Natural killer cell (primary cell): ENCODE measurements at regions not wholly inside any gene's neighbourhood (a gene's known extent, or its start where the extent isn't known, plus 50 kb on each side); places are given as distances from the start of the nearest gene placed in this dataset.

Source experiments
- ATAC-seq, 3 donors: fragments of 150-1000 bp in 2 of 3; fragments of 200-7000 bp in 1 of 3; cut with Tn5 transposase; 1 replicate in 1 of 3; 2 replicates in 2 of 3; pipeline ENCODE4 v1.10.0; 2021; ENCODE audit warnings: mild to moderate bottlenecking in 2 of 3, moderate library complexity in 2 of 3
- DNase-seq, 2 donors: peaks; one replicate each; pipeline versions ENCODE4 v3.0.0 to v3.0.0-alpha.2; 2013 to 2021; ENCODE audit warnings: mixed read lengths in 1 of 2
- H3K27ac ChIP-seq: one replicate; pipeline ENCODE4 v1.5.1; 2013; ENCODE audit warnings: mild to moderate bottlenecking, low read length
- H3K27me3 ChIP-seq: one replicate; pipeline ENCODE4 v1.6.1; 2013; ENCODE audit warnings: low read length; ENCODE audit not compliant: control insufficient read depth, insufficient read depth
- H3K36me3 ChIP-seq: one replicate; pipeline ENCODE4 v1.6.1; 2013; ENCODE audit warnings: low read length; ENCODE audit not compliant: control insufficient read depth, insufficient read depth
- H3K4me1 ChIP-seq: one replicate; pipeline ENCODE4 v1.6.1; 2013; ENCODE audit warnings: low read length; ENCODE audit not compliant: control insufficient read depth, insufficient read depth
- H3K4me3 ChIP-seq: one replicate; pipeline ENCODE4 v1.5.1; 2013; ENCODE audit warnings: low read length
- H3K9me3 ChIP-seq: one replicate; pipeline ENCODE4 v1.6.1; 2013; ENCODE audit warnings: low read length; ENCODE audit not compliant: control insufficient read depth, insufficient read depth
- H3K27ac Mint-ChIP-seq, 2 donors: one replicate each; pipeline ENCODE4 v1.8.0; 2022; ENCODE audit warnings: mild to moderate bottlenecking in 2 of 2, mixed read lengths in 2 of 2, moderate library complexity in 1 of 2
- H3K27me3 Mint-ChIP-seq, 2 donors: one replicate each; pipeline ENCODE4 v1.8.0; 2022; ENCODE audit warnings: low read depth in 2 of 2, mixed read lengths in 2 of 2
- H3K36me3 Mint-ChIP-seq: one replicate; pipeline ENCODE4 v1.8.0; 2022; ENCODE audit warnings: mixed read lengths
- H3K4me1 Mint-ChIP-seq, 2 donors: one replicate each; pipeline ENCODE4 v1.8.0; 2022; ENCODE audit warnings: mixed read lengths in 2 of 2
- H3K4me3 Mint-ChIP-seq: one replicate; pipeline ENCODE4 v1.8.0; 2022; ENCODE audit warnings: mild to moderate bottlenecking, moderate library complexity, mixed read lengths
- H3K9me3 Mint-ChIP-seq, 2 donors: one replicate each; pipeline ENCODE4 v1.8.0; 2022; ENCODE audit warnings: mixed read lengths in 2 of 2
- CTCF ChIP-seq: fragments of 200-600 bp; IDR thresholded peaks from one replicate; pipeline ENCODE4 v1.8.0; 2022; ENCODE audit warnings: antibody characterized with exemption
- WGBS: methylation state at CpG from one replicate; pipeline ENCODE4 v1.1.7; 2013; ENCODE audit warnings: missing lambda C conversion rate; ENCODE audit not compliant: insufficient coverage; 5-methylcytosine and 5-hydroxymethylcytosine counted together
- intact Hi-C: fragments of 100-400 bp; cut with micrococcal nuclease; formaldehyde crosslinking; loops from one replicate; pipeline ENCODE4 v1.14.2; 2022

DNA sequence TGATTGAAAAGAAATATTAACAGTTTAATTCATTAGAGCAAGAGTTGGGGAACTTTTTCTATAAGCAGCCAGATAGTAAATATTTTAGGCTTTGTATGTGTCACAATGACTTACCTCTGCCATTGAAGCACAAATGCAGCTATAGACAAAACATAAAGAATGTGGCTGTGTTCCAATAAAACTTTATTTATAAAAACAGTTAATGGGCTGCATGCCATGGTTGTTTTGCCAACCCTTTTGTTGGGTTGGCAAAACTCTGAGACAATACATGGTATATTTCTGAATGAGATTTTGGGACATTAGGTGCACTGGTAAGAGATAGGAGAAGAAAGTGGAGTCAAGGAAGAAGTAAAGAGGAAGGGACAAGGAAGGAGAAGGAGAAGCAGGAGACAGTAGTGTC lies 61.8 kb upstream of the CERS6 start:
- no peak overlapping the region for H3K4me3 Mint-ChIP-seq
- Histone ChIP-seq H3K27ac (no peak overlapping the region), H3K9me3 (no peaks in the 10 kb centered on the region), H3K36me3 (no peaks in the 10 kb centered on the region), H3K4me3 (no peak overlapping the region), H3K27me3 (no peaks in the 10 kb centered on the region), H3K4me1 (no peaks in the 10 kb centered on the region)
- DNase-seq (no peak), ATAC-seq (no peak)
- H3K9me3 Mint-ChIP-seq, result peaks cover 0 to 2% of the 10 kb centered on the region in 2 donors
- no peak overlapping the region for H3K27ac Mint-ChIP-seq
- no peaks in the 10 kb centered on the region for H3K4me1 Mint-ChIP-seq
- H3K36me3 Mint-ChIP-seq, result peaks cover 9% of the 10 kb centered on the region
- TF ChIP-seq CTCF, result no peak
- intact Hi-C loops, result no loop called here
- peaks cover 3 to 4% of the 10 kb centered on the region in 2 donors for H3K27me3 Mint-ChIP-seq

DNA sequence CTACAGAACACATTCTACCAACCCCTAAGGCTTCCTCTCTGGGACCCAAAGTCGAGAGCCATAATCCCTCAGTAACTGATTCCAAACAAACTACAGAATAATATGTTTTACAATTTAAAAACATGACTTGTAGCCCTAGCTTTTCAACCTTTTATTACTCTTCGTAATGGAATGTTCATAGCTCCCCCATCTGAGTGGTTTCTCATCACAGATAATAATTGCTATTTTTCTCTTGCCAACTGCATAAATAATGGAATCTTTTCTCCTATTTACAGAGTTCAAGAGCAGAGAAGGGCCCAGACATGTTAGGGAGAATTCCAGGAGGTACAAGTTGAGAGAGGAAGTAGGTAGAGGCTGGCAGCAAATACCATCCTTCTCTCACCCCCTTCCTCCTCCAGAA lies 59.9 kb upstream of the CERS6 start:
- Mint-ChIP-seq H3K36me3 (peaks cover 15% of the 10 kb centered on the region), H3K27ac (no peak overlapping the region), H3K4me1 (no peaks in the 10 kb centered on the region), H3K9me3 (peaks cover 0 to 2% of the 10 kb centered on the region in 2 donors), H3K27me3 (peaks cover 11 to 19% of the 10 kb centered on the region in 2 donors), H3K4me3 (no peak overlapping the region)
- ATAC-seq (no peak), DNase-seq (no peak)
- WGBS, result 97% methylated on average over 2 of the region's 2 CpGs
- intact Hi-C loops, result no loop called here
- TF ChIP-seq CTCF, result no peak
- no peaks in the 10 kb centered on the region for H3K4me1 ChIP-seq
- H3K27ac ChIP-seq, result no peak overlapping the region
- H3K27me3 ChIP-seq, result no peaks in the 10 kb centered on the region
- no peak overlapping the region for H3K4me3 ChIP-seq
- H3K9me3 ChIP-seq, result no peaks in the 10 kb centered on the region
- no peaks in the 10 kb centered on the region for H3K36me3 ChIP-seq

GRCh38 chr2:168397629-168398028 lies 58.4 kb upstream of the CERS6 start:
- no peaks in the 10 kb centered on the region for H3K4me1 ChIP-seq

More at GRCh38 chr2:168397629-168398028, 58.4 kb upstream of the CERS6 start:
- Mint-ChIP-seq H3K4me1 (peaks cover 9 to 10% of the 10 kb centered on the region in 2 donors), H3K36me3 (peaks cover 21% of the 10 kb centered on the region), H3K9me3 (peaks cover 0 to 2% of the 10 kb centered on the region in 2 donors), H3K27me3 (peaks cover 16 to 31% of the 10 kb centered on the region in 2 donors), H3K27ac (no peak overlapping the region), H3K4me3 (no peak overlapping the region)
- Histone ChIP-seq H3K36me3 (no peaks in the 10 kb centered on the region), H3K9me3 (no peaks in the 10 kb centered on the region), H3K27ac (no peak overlapping the region), H3K4me3 (no peak overlapping the region), H3K27me3 (no peaks in the 10 kb centered on the region)
- ATAC-seq (no peak), DNase-seq (no peak)
- no CpG with 5 or more reads among the region's 2 CpGs for WGBS
- no peak for TF ChIP-seq CTCF
- intact Hi-C loops, result no loop called here
